LNCaP clone FGC (cell line): ENCODE measurements at regions not wholly inside any gene's neighbourhood (a gene's known extent, or its start where the extent isn't known, plus 50 kb on each side); places are given as distances from the start of the nearest gene placed in this dataset.

Experiments
- DNase-seq: peaks from one replicate; pipeline ENCODE4 v3.0.0-alpha.2; 2011; ENCODE audit warnings: low read depth
- H3K4me3 ChIP-seq: 2 replicates; pipeline ENCODE4 v1.5.1; 2011; ENCODE audit warnings: mild to moderate bottlenecking, low read depth, low read length, control low read depth
- TF ChIP-seq, protein P1 (sequence below): IDR thresholded peaks from 2 replicates; pipeline ENCODE4 v1.5.1; 2012; ENCODE audit warnings: mild to moderate bottlenecking; ENCODE audit not compliant: control insufficient read depth, insufficient read depth; ENCODE audit errors: extremely low read depth

DNA sequence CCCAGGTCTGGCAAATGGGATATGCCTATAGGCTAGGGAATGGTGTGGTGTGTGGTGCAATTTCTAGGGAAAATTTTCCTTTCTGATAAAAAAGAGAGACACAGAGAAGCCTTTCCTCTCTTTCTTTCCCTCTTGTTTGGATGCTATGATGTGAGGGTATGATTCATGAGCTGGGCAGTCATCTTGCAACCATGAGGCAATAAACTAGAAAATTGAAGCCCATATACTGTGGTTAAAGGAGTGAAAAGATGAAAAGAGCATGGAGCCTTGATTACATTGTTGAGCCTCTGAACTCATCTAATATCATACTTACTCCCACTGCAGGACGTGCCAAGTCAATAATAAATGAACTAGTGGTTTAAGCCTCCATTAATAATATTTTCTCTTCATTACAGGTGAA lies 215.6 kb downstream of the HAUS1 start:
- no peak overlapping the region for H3K4me3 ChIP-seq
- TF ChIP-seq, protein P1, sequence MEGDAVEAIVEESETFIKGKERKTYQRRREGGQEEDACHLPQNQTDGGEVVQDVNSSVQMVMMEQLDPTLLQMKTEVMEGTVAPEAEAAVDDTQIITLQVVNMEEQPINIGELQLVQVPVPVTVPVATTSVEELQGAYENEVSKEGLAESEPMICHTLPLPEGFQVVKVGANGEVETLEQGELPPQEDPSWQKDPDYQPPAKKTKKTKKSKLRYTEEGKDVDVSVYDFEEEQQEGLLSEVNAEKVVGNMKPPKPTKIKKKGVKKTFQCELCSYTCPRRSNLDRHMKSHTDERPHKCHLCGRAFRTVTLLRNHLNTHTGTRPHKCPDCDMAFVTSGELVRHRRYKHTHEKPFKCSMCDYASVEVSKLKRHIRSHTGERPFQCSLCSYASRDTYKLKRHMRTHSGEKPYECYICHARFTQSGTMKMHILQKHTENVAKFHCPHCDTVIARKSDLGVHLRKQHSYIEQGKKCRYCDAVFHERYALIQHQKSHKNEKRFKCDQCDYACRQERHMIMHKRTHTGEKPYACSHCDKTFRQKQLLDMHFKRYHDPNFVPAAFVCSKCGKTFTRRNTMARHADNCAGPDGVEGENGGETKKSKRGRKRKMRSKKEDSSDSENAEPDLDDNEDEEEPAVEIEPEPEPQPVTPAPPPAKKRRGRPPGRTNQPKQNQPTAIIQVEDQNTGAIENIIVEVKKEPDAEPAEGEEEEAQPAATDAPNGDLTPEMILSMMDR: no peak

DNA sequence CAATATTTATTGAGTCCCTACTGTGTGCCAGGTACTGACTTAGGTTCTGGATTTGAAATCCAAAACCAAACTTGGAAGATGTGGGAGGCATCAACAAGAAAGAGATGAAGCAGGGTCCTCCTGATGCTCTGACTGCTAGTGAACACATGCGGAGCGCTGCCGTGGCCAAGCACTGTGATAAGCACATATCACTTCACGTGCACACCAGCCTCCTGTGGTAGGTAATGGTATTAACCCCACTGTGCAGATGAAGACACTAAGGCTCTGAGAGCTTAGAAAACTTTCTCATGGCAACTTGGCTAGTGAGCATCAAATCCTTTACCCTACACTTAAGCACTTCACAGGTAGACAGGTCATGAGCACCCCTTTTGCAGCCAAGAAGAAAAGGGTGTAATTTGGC lies 216.1 kb downstream of the HAUS1 start:
- no peak overlapping the region for H3K4me3 ChIP-seq
- DNase-seq: no peak
- TF ChIP-seq, protein P1: no peak

More for the DNA sequence above, 215.6 kb downstream of the HAUS1 start:
- DNase-seq: no peak

DNA sequence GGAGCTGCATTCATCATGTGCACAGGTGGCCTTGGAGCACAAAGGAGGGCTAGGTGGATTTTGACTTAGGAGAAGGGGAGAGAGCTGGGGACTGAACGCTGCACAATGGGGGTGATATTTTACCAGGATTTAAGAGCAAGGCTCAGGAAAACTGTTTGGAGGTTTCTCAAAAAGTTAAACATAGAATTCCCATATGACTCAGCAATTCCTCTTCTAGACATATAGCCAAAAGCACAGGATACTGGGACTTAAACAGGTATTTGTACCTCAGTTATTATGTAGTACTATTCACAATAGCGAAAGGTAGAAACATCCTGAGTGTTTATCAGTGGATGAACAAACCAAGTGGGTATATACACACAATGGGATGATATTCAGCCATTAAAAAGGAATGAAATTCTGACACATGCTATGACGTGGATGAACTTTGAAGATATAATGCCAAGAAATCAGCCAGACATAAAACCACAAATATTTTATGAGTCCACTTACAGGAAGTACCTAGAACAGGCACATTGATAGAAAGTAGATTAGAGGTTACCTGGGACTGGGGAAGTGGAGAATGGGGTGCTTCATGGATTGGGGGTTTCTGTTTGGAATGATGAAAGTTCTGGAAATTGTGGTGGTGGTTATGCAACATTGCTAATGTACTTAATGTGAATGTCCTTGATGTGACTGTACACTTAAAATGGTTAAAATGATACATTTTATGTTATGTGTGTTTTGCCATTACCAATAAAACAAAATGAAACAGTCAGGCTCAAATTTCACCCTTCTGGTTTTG lies 216.9 kb downstream of the HAUS1 start:
- TF ChIP-seq, protein P1: no peak
- no peak overlapping the region for H3K4me3 ChIP-seq
- no peak for DNase-seq

DNA sequence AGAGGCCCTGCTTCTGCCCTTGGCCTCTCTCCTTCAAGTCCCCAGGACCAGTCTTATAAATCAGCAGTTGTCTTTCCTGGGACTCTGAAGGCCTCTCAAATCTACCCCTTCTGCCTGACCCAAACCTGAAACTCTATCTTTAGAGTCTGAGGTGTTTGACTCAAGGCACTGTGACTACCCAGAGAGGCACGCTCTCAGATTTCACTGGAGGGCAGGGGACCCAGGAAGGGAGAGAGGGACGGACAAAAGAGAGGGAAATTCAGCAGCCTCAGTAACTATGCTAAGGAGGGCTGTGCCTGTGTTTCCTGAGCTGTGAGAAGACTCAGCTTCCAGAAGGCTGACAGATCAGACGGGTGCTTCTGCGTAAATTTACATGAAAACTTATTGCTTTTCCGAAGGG lies 217.8 kb downstream of the HAUS1 start:
- DNase-seq: no peak

DNA sequence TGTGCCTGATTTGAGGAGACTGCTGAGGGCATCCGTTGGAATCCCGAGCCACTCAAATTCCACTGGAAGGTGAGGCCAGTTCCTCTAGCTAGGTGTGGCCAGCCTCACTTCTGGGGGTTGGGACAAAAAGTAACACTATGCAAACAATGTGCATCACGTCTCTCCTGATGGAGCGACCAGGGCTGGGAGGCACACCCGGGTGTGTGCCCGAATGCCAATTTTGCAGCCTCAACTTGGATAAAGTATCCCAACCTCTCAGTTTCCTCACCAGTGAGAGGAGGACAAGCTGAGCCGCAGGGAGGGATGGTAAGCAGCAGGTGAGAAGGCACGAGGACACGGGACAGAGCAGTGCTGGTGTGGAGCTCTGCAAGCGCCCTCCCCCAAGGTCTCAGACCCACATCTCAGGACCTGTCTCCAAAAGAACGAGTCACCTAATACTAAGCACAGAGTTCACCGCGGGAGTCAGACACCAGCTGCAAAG lies 218.3 kb downstream of the HAUS1 start:
- TF ChIP-seq, protein P1: no peak
- DNase-seq: no peak
- H3K4me3 ChIP-seq: no peak overlapping the region

More for the DNA sequence above, 217.8 kb downstream of the HAUS1 start:
- H3K4me3 ChIP-seq: no peak overlapping the region
- TF ChIP-seq, protein P1: no peak

DNA sequence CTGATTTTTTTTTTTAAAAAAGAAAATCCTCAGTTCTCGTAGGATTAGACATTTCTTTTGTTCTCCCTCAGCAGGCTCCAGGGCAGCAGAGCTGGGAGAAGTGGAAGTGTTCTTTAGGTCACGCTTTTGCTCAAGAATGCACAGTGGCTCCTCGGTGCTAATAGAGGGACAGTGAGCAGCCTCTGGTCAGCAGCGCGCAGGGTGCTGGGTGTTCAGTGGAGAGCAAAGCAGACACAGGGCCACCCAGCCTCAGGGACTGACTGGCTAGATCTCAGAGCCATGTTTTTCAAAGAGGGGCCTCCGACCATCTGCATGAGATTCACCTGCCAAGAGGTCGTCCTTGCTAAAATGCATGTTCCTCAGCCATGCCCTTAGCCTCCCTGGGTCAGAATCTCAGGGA lies 218.8 kb downstream of the HAUS1 start:
- TF ChIP-seq, protein P1: no peak
- H3K4me3 ChIP-seq: no peak overlapping the region
- DNase-seq: no peak
